Uterus (tissue), 2 donors: ENCODE measurements at regions not wholly inside any gene's neighbourhood (a gene's known extent, or its start where the extent isn't known, plus 50 kb on each side); places are given as distances from the start of the nearest gene placed in this dataset.

Source experiments
- POLR2A ChIP-seq, 2 donors: fragments of 450-650 bp; IDR thresholded peaks; one replicate each; pipeline ENCODE4 v1.6.1; 2016; ENCODE audit warnings: antibody characterized with exemption in 2 of 2, mild to moderate bottlenecking in 1 of 2, moderate library complexity in 1 of 2
- TF ChIP-seq, protein P1 (sequence below), 4 experiments: fragments of 200-600 bp in 2 of 4; fragments of 450-650 bp in 2 of 4; sonication (generic) in 2 of 4; IDR thresholded peaks; one replicate each; pipeline ENCODE4 v1.5.1; 2016 to 2019; ENCODE audit warnings: antibody characterized with exemption in 4 of 4, mild to moderate bottlenecking in 2 of 4, moderate library complexity in 1 of 4

GRCh38 chr2:57882895-57883515, 163.6 kb upstream of the VRK2 start:
- TF ChIP-seq, protein P1, sequence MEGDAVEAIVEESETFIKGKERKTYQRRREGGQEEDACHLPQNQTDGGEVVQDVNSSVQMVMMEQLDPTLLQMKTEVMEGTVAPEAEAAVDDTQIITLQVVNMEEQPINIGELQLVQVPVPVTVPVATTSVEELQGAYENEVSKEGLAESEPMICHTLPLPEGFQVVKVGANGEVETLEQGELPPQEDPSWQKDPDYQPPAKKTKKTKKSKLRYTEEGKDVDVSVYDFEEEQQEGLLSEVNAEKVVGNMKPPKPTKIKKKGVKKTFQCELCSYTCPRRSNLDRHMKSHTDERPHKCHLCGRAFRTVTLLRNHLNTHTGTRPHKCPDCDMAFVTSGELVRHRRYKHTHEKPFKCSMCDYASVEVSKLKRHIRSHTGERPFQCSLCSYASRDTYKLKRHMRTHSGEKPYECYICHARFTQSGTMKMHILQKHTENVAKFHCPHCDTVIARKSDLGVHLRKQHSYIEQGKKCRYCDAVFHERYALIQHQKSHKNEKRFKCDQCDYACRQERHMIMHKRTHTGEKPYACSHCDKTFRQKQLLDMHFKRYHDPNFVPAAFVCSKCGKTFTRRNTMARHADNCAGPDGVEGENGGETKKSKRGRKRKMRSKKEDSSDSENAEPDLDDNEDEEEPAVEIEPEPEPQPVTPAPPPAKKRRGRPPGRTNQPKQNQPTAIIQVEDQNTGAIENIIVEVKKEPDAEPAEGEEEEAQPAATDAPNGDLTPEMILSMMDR (IDR thresholded peaks at IDR 0.05) = no peak
- TF ChIP-seq POLR2A (IDR thresholded peaks at IDR 0.05) = no peak
